Stimulated activated CD4-positive, alpha-beta T cell treated with anti-CD3 and anti-CD28 coated beads, Interleukin-4, amount 100 ng/mL, for 4 hours (primary cell): ENCODE measurements at regions not wholly inside any gene's neighbourhood (a gene's known extent, or its start where the extent isn't known, plus 50 kb on each side); places are given as distances from the start of the nearest gene placed in this dataset.

Source experiments
- DNase-seq, 2 experiments: peaks; one replicate each; pipeline ENCODE4 v3.0.0-alpha.2; 2020

DNA sequence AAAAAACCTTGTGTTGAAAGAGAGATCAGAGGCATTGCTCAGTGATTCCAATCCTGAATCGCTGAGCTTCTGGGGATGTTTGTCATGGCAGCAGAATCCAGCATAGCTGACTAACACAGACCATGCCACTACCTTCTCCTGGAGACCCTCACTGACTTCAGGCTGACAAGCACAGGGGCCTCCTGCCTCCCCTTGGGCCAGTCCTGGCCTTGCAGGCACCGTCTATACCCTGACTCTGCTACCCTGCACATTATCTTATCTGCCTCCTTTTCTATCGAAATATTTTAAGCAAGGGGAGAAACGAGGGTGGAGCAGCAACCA lies 139.8 kb downstream of the KIF26A start:
- no peak for DNase-seq

DNA sequence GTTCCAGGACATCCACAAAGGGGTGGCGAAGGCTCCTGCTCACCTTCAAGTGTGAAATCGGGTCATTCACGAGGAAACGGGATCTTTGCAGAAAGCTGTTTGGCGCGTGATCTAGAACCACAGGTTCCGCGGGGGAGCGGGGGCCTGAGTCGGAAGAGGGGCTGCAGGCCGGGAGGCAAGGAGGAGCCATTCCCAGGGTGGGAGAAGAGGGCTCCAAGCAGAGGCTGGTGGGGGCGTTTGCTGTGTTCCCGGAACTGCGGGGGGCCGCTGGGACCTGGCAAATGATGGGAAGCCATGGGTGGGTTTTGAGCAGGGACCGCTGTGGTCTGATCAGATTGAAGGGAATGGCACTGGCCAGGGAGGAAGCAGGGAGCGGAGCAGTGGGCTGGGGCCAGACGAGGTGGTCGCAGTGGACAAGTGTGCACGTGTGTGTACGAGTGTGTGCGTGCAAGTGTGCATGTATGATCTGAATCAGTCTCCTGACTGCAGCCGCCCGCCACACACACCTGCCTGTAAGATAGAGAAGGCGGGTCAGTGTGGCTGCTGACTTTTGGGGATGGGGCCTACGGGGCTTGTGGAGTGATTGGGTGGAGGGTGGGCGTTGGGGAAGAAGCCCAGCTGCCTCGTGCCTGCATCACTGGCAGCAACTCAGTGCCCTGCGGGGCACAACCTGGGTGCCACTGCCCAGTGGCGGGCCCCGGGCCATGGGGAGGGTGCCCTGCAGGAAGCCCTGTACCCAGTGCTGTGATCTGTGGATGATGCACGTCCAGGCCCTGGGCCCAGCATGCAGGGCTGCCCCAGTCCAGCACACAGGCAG lies 141.9 kb downstream of the KIF26A start:
- no peak for DNase-seq

DNA sequence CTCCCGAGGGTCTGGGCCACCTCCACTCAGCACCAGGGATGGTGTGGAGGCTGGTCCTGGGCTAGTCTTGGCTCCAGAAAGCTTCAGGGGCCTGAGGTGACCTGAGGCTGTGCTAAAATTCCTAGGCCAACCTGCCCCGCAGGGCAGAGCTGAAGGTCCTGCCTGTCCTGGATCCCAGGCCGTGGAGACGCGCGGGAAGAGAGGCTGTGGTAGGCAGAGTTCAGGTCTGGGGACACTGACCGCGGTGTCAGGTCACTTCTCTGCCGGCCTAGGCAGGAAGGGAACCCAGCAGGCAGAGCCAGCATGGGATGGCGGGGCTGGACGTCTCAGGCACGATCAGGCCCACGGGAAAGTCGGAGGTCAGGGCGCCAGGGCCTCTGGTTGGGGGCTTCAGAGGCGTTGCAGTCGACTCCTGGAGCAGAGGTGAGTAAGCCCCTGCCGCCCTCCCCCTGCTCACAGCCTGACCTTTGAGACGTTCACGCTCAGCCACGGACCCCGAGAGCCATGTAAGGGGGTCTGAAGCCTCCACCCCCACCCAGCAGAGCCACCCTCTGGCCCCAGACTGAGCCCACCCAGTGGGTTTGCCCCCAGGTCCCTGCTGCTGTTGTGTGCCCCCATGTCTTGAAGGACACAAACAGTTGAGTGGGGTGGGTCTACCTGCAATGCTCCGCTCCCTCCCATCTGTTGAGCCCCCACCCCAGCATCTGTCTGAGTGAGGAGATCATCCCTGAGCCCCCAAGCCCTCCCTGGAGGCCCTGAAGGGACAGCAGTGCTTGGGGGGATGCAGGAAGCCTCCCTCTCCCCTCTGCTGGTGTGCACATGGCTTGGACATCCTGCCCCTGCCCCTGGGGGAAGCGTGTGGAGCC lies 142.7 kb downstream of the KIF26A start:
- DNase-seq, result no peak

DNA sequence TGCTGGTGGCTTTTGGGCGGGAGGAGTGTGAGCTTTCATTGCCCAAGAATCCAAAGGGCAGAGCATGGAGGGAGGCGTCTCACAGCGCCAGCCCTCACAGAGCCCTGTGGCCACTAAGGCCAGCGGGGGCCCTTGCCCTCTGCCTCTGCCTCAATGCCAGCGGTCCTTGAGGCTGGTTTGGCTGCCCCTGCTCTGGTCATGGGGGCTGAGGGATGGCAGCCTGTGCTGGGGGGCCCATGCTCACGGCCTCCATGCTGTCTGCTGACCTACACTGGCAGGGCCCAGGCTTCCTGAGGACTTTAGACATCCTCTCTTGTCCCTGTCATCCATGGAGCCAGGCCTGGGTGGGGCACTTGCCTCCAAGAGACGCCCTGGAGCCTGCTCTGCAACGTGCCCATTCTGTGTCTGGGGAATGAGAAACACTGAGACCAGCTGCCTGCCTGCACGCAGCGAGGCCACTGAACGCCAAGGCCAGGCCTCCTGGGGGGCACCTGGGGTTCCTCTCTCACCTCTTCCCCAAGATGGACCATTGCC lies 143.4 kb downstream of the KIF26A start:
- no peak for DNase-seq

DNA sequence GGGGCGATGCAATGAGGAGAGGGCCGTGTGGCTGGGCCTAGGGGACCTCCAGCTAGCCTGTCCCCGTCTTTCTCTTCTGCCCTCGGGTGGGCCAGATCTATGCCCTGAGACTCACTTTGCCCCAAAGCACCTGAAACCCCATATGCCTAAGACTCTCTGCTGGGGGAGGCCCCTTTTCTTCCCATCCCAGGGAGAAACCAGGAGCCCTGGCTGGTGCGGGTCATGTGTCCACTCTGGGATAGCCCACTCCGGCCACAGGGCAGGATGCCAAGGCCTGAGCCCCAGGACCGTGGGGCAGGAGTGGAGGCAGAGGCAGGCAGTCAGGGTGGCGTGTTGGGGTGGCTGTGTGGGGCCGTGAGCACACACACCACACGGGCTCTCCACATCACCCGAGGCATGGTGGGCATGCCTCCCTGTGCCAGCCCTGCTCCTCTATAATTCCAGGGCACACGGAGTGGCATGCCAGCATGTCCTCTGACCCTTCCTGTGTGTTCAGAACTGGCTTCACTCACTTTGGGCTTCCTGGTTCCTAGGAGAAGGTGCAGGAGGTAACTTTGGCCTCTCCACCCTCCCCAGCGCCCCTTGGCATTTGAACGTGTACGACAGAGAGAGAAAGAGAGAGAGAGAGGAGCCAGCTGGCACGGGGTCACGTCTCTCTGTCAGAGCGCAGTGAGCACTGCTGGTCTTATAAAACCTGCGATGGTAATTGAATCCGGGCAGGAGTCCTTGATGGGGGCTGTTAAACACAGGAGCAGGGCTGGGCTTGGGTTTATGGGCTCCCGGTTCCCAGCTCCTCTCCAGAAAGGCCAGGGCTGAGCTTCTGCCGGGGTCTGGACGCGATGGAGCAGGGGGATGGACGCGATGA lies 144.2 kb downstream of the KIF26A start:
- no peak for DNase-seq

DNA sequence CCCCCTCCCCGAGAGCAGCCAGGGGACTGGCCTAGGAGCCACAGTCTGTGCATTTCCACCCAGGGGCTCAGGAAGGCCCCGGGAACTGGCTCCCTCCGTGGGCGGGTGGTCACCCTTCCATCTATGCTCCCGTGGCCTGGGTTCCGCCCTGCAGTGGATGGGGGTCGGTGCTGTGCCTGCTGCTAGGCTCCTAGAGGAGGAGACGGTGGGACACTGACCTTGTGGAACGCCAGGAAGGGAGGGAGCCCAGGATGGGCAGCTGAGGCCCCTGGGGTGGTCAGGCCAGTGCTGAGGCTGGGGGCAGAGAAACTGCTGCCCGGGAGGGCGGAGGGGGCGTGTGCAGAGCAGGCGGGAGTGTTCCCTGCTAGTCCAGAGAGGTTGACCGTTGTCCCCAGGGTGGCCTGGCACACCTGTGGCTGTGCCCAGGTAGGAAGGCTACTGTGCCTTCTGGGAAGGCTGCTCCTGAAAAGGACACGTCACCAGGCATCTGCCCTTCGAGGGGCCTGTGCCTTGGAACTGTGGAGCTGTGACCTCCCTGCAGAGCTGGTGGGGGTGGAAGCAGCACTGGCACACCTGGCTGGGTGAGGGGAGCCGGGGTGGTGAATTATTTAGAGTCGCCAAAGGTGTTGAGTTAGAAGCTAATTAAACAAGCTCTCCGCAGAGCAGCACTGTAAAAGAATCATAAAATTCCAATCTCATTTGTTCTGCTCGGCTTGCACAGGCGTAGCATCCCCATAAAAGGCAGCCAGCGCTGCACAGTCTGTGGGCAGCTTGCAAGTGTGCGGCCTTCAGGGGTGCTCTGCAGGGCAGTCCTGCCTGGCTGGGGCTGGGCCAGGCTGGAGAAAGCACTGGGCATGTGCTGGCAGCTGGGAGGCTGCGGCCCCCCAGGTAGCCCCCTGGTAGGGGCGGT lies 145.1 kb downstream of the KIF26A start:
- DNase-seq, result no peak

DNA sequence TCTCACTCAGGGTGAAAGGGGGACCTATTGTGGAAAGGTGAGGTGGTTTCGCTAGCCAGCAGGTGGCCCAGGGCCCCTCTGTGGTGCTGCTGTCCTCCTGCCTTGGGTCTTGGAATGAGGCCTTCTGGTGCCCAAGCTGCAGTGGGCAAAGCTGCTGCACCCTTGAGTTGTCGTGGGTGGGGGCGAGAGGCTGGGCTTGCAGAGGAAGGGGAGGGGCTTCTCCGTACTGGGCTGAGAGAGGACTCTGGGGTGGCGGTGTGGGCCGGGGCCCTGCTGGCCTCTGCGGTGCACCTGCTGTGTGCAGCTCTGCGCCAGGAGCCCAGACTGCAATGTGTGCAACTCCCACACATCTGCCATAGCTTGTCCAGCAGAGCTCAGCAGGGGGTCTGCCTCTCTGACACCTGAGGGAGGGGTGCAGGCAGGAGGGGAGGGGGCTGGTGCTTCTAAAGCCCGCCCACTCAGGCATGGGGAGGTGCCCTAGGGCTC lies 145.8 kb downstream of the KIF26A start:
- DNase-seq, result no peak

DNA sequence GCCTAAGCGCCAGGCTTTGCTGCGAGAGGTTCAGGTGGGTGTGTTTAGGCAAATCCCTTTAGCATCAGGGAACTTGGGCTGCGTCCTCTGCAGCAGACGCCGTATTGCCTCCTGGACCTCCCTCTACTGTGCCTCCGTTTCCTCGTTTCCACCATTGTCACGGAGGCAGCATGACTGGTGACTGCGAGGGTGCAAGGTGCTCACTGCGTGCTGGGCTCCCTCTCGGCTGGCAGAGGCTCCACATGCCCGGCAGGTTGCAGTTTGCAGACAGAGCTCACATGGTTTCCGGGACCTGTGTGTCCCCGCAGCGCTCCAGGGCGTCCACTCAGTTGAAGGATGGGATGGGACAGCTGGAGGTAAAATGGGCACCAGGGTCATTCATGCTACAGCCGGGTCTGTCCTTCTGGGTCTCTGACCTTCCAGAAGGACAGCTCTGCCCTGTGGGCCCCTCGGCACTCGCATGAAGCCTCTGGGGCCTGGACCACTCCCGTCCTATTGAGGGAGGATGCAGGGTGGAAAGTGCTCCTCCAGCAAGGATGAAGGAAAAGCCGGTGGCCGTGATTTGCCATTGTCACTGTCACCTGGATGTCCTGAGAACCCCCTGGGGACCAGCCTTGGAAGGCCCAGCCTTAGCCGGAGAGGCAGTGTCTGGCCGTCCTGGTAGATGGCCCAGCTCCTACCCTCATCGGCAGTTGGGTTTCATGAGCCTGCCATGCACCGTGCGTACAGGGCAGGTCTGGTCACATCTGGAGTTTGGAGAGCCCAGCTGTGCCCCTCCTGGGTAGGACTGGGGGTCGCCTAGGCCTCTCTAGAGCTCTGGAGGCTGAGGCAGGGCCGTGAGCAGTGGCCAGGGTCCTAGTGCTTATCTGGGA lies 146.5 kb downstream of the KIF26A start:
- DNase-seq, result no peak

DNA sequence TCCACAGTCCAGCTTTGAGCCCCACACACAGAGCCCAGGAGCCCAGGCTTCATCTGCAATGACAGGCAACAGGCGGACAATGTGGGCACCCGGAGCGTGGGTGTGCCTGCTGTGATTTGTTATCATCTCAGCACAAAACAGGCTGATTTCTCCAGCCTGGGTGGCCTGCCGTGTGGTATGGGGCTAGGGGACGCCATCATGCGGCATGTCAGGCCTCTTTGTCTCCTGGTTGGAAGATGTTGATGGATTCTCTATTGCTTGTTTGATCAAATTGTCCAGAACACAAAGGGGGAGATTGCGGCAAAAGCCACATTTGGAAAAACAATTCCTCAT lies 147.1 kb downstream of the KIF26A start:
- no peak for DNase-seq

DNA sequence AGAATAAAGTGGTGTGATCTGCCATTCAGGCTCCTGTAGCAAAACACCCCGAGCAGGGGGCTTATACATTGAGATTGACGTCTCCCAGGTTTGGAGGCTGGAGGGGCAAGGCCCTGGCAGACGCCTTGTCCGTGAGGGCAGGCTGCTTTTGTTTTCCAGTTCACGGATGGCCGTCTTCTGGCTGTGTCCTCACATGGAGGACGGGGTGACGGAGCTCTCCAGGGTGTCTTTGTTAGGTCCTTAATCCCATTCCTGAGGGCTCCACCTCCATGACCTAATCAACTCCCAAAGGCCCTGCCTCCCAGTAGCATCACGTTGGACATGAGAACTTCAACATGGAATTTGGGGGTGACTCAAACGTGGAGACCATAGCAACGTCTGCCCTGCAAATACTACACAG lies 147.7 kb downstream of the KIF26A start:
- no peak for DNase-seq

DNA sequence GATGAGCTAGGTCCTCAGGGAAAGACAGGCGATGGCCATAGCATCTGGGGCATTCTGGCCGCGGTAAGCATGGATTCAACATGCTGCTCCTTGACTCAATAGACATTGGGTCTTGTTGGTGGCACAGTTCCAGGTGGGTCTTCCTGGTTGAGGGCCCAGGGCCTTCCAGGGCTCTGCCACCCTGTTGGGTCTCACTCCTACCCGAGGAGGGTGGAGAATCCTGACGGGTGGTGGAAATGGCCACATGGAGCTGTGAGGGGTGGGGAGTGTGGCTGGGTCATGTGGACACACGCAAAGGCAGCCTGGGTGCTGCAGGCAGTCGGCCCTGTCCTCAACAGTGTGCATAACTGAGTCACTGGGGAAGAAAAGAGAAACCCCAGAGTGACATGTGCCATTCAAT lies 148.1 kb downstream of the KIF26A start:
- no peak for DNase-seq

DNA sequence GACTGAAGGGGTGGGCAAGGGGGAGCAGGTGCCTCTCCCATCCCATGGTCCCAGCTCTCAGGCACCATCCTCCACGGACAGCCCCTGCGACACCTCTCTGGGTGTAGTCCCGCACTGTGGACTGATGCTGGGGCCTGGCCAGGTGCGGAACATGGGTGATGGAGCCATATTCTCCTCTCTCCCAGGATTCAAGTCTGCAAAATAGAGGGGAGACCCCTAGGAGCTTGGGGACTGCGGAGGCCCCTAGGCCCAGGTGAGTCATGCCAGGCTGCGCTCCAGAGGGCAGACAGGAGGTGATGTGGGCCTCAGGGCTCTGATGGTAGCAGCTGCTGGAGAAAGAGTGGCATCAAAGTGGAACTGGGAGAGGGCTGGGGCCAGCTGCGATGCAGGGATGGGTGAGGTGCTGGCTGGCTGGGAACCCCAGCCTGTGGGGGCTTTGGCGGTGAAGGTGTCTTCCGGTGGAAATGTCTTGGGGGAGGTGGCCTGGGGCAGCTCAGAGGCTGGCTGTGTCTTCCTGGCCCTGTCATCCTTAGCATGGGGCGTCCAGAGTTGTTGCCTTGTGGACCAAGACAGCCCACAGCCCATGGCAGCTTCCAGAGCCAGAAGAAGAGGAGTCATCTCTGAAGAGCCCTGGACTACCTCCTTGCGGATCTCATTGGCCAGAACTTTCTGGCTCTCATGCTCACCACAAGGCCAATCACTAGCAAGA lies 149.1 kb downstream of the KIF26A start:
- no peak for DNase-seq

DNA sequence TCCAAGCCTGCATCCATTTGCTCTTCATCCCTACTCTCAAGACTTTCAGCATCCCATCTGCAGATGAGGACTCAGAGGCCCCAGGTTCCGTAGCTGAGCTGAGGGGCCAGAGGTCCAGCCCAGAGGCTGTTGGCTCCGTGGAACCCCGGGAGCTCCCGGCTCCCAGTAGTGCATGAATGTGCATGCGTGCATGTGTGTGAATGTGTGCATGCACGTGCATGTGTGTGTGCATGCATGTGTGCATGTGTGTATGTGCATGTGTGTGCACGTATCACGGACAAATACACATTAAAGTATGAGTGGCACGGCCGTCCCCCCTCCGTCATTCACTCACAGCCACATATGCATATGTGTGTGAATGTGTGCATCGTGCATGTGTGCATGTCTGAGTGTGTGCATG lies 149.9 kb downstream of the KIF26A start:
- DNase-seq, result no peak

DNA sequence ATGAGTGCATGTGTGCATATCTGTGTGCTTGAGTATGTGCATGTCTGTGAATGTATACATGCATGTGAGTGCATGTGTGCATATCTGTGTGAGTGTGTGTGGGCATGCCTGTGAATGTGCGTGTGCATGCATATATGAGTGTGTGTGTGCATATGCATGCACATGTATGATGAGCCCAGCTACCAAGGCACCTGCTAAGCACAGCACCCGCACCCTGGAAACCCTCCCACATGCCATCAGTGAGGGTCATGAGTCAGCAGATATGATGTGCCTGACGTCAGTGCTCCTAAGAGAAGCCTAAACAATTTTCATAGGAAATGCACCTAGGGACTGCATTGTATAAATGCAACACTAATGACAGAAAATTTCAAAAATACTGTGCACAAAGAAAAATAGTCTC lies 151.1 kb downstream of the KIF26A start:
- DNase-seq, result no peak

DNA sequence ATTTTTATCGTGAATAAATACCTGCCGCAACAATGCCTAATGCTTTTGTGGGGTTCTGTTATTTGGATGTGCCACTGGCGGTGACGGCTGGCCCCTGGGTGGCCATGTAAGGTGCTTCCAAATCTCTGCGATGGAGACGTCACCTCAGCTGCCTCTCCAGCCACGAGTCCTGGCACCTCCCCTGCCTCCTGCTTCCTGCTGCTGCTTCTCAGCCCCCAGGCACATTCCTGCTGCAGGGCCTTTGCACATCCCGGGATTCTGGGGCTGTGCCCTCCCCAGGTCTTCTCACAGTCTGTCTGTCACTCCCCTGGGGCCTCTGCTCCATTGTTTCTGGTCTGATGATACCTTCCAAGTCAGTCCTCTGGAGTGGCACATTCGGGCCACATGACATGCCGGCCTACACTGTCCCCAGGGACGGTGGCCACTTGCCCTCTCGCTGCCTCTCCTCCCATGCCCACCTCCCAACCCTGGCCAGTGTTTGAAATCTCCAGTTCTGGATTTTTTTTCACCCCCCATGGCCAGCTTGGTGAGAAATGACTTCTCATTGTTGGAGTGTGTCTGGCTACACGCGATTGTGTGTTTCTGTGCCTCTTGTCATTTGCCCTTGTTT lies 151.8 kb downstream of the KIF26A start:
- no peak for DNase-seq

DNA sequence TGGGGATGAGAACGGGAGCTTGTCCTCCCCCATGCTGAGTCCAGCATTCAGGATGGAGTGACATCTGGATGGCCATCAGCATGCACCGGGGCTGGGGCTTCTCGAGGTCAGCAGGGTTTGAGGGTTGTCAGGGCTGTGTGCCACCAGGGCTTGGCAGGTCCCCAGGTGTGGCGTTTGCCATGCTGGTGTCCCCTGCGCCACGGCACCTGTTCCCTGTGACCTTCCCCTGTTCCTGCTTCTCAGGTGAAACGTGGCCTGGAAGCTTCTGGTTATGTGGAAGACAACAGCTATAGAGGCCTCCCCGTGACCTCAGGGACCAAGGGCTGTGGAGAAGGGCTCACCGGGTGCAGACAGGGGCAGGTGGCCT lies 152.4 kb downstream of the KIF26A start:
- no peak for DNase-seq

DNA sequence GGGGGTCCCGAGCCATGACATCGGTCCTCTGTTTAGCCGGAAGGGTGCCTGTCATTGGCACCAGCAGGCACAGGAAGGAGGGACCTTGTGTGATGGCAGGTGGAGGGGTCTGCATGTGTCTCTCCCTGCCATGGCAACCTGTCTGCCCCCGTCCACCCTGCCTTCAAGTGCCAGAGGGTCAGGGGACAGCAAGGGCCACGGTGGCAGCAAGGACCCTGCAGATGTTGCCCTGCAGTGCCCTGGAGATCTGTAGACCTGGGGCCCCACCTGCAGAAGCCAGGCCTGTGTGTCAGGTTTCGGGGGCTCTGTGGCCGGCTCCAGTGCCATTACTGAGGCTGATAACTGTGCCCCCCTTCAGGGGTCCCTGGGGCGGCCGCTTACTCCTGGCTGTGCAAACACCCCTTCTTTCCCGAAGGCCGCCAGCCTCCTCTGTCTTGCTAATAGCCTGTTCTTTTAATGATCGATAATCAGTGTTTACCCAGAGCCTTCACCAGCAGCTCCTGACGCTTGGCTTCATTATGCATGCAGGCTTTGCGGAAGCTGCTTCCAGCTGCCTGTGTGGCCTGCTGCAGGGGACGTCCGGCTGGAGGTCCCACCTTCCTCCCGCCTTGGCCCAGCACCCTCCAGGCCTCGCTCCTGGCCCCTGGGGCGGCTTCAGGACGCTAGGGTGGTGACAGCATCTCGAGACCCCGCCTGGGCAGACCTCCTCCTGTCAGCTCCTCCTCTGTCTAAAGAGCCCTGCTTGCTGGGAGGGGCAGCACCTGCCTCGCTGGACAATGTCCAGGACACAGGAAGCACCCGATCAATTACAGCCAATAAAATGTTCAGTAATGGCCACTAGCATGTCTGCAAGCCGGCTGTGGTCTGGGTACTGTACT lies 153.0 kb downstream of the KIF26A start:
- DNase-seq, result no peak

DNA sequence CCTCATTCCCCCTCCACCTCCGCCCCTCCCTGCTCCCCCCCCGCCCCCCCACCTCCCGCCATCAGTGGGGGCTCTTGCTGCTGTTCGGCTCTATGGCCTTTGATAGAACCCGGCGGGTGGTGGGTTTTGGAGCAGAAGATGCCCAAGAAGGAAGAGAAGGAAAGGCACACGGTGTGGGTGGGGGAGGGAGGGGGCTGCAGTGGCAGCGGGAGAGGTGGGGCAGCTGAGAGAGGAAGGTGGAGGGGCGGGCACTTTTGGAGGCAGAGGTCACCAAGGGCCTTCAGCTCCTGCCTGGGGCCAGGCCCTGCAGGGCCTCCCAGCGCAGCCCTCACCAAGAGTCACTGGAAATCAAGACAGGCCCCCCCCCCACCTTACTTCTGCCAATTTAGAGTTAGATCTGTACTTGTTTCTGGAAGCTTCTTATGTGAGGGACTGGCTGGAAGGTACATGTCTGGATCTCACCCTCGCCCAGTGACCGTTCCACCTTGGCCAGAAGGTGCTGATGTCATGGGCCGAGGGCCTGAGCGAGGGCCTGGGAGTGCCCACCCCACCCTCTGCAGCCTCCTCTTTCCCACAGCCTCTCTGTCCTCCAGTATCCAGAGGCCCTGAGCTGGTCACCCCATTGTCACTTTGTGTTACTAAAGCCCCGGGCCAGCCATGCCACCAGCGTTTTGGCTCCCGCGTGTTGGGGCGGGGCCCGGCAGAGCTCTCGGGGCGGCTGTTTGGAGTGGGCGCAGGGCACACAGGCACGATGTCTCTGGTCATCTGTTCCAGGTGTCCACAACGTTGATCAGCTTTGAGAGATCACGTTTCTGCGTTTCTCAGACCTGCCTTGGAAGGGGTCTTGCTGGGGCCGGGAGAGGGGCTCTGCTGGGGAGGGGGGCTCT lies 153.9 kb downstream of the KIF26A start:
- no peak for DNase-seq
